Nephron (organoid): ENCODE measurements at regions not wholly inside any gene's neighbourhood (a gene's known extent, or its start where the extent isn't known, plus 50 kb on each side); places are given as distances from the start of the nearest gene placed in this dataset.

Source experiments
- H3K27ac Mint-ChIP-seq, 3 experiments: 2 replicates each; pipeline ENCODE4 v1.8.0; 2020; ENCODE audit warnings: mixed read lengths in 3 of 3, mild to moderate bottlenecking in 2 of 3, moderate library complexity in 1 of 3
- H3K27me3 Mint-ChIP-seq: 2 replicates; pipeline ENCODE4 v1.8.0; 2021; ENCODE audit warnings: low read depth, mild to moderate bottlenecking, moderate library complexity, mixed read lengths
- H3K36me3 Mint-ChIP-seq: 2 replicates; pipeline ENCODE4 v1.8.0; 2020; ENCODE audit warnings: low read depth, mixed read lengths
- H3K4me1 Mint-ChIP-seq: 2 replicates; pipeline ENCODE4 v1.8.0; 2020; ENCODE audit warnings: mixed read lengths
- H3K4me3 Mint-ChIP-seq, 3 experiments: 2 replicates each; pipeline ENCODE4 v1.8.0; 2020; ENCODE audit warnings: mild to moderate bottlenecking in 3 of 3, mixed read lengths in 3 of 3, moderate library complexity in 2 of 3
- H3K9me3 Mint-ChIP-seq: 2 replicates; pipeline ENCODE4 v1.8.0; 2020; ENCODE audit warnings: mixed read lengths
- CTCF ChIP-seq, 3 experiments: fragments of 200-600 bp; sonication (generic); IDR thresholded peaks; one replicate each; pipeline ENCODE4 v1.5.0; 2021; ENCODE audit warnings: antibody characterized with exemption in 3 of 3; ENCODE audit not compliant: unreplicated experiment in 3 of 3

GRCh38 chr2:88258208-88258607 lies 88.1 kb downstream of the THNSL2 start:
- Mint-ChIP-seq H3K4me3 (no peak overlapping the region), H3K9me3 (no peaks in the 10 kb centered on the region), H3K27ac (no peak overlapping the region), H3K4me1 (peaks cover 3% of the 10 kb centered on the region), H3K36me3 (no peaks in the 10 kb centered on the region), H3K27me3 (no peaks in the 10 kb centered on the region)
- no peak for TF ChIP-seq CTCF (IDR thresholded peaks at IDR 0.05; ENCODE audit: unreplicated experiment in 3 of 3)

DNA sequence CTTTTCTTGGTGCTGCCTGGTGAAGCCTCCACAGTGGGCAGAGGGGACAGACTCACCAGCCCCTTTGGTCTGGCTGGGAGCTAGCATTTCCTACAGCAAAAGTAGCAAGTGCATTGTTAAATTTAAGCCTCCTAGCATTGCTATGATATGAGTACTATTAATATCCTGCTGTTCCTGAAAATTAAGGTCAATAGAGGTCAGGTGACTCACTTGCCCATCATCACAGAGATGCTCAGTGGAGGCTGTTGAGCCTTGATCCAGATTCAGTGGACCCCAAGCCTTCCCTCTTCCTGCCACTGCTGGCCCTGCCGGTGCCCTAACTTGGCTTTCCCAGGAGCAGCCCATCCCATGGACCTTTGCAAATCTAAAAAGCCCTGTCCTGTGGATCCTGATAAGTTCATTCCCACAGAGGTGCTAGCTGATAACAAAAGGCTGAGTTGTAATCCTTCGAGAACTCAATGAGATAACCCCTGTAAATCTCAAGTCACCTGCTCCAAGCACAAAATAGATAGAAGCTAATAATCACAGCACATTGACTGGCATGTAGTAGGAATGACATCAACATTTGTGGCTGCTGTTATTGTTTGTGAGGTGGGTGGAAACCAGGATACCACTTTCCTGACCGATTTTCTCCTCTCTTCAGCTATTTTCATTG lies 84.4 kb downstream of the THNSL2 start:
- Mint-ChIP-seq H3K4me3 (no peak overlapping the region), H3K36me3 (no peaks in the 10 kb centered on the region), H3K27ac (no peak overlapping the region), H3K4me1 (peaks cover 3% of the 10 kb centered on the region), H3K9me3 (no peaks in the 10 kb centered on the region), H3K27me3 (peaks cover 11% of the 10 kb centered on the region)
- no peak for TF ChIP-seq CTCF (IDR thresholded peaks at IDR 0.05; ENCODE audit: unreplicated experiment in 3 of 3)

GRCh38 chr2:88253997-88254396 lies 83.9 kb downstream of the THNSL2 start:
- Mint-ChIP-seq H3K36me3 (no peaks in the 10 kb centered on the region), H3K27me3 (peaks cover 11% of the 10 kb centered on the region), H3K27ac (no peak overlapping the region), H3K9me3 (no peaks in the 10 kb centered on the region), H3K4me3 (no peak overlapping the region), H3K4me1 (peaks cover 3% of the 10 kb centered on the region)
- no peak for TF ChIP-seq CTCF (IDR thresholded peaks at IDR 0.05; ENCODE audit: unreplicated experiment in 3 of 3)

DNA sequence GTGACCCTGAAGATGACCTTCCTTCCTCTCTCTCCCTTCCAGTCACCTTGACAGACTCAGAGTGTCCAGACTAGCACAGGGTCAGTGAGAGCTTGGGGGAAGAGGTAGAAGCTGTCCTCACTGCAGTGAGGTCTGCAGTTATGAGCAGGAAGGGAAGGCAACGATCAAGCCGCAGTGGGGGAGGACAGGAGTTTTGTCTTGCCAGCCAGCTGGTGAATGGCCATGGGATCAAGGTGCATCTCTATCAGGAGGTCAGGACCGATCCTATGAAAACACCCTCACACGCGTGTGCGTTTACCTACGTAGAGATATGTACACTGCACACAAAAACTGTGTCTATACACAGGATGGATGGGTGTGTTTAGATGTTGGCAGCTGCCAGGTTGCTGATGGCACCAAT lies 83.2 kb downstream of the THNSL2 start:
- H3K4me1 Mint-ChIP-seq = peaks cover 3% of the 10 kb centered on the region
- no peaks in the 10 kb centered on the region for H3K36me3 Mint-ChIP-seq
- TF ChIP-seq CTCF (IDR thresholded peaks at IDR 0.05; ENCODE audit: unreplicated experiment in 3 of 3) = no peak
- no peaks in the 10 kb centered on the region for H3K9me3 Mint-ChIP-seq
- H3K4me3 Mint-ChIP-seq = no peak overlapping the region
- H3K27me3 Mint-ChIP-seq = peaks cover 11% of the 10 kb centered on the region
- no peak overlapping the region for H3K27ac Mint-ChIP-seq

- Mint-ChIP-seq H3K9me3 (no peaks in the 10 kb centered on the region), H3K36me3 (no peaks in the 10 kb centered on the region), H3K27ac (no peak overlapping the region), H3K4me1 (no peaks in the 10 kb centered on the region), H3K27me3 (peaks cover 11% of the 10 kb centered on the region), H3K4me3 (no peak overlapping the region)
- no peak for TF ChIP-seq CTCF (IDR thresholded peaks at IDR 0.05; ENCODE audit: unreplicated experiment in 3 of 3)
Observed at GRCh38 chr2:88252646-88253045, 82.5 kb downstream of the THNSL2 start.

GRCh38 chr2:88252111-88252510 lies 82.0 kb downstream of the THNSL2 start:
- no peaks in the 10 kb centered on the region for H3K9me3 Mint-ChIP-seq
- H3K4me1 Mint-ChIP-seq = no peaks in the 10 kb centered on the region
- H3K27me3 Mint-ChIP-seq = peaks cover 11% of the 10 kb centered on the region
- H3K4me3 Mint-ChIP-seq = no peak overlapping the region
- no peaks in the 10 kb centered on the region for H3K36me3 Mint-ChIP-seq
- TF ChIP-seq CTCF (IDR thresholded peaks at IDR 0.05; ENCODE audit: unreplicated experiment in 3 of 3) = no peak
- no peak overlapping the region for H3K27ac Mint-ChIP-seq
